ENCODE measurements at regions not wholly inside any gene's neighbourhood (a gene's known extent, or its start where the extent isn't known, plus 50 kb on each side); places are given as distances from the start of the nearest gene placed in this dataset.

DNA sequence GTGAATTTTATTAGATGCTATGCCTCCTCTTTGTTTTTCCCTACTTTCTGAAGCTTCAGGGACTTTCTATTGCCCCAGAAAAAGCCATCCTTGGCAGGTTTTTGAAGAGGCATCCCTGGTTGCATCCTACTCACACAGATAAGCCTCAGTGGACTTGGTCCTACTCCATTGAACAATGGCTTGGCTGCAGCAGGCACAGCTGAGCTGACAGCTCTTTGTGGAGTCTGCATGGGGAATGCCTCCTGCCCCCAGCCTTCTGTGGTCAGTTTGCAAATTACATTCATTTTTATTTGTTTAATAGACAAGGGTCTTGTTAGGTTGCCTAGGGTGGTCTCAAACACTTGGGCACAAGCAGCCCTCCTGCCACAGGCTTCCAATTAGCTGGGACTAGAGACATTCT is 69.7 kb downstream of the NPAP1 start:
- Histone ChIP-seq H3K79me1 (ENCODE audit: low read depth, low read length) (no peaks in the 10 kb centered on the region), H3K4ac (replicated peaks; ENCODE audit: insufficient read length, low read depth, low read length) (no peak overlapping the region), H3K4me2 (ENCODE audit: insufficient read depth in 1 of 2, low read depth in 2 of 2, low read length in 2 of 2) (no peak overlapping the region), H3K14ac (ENCODE audit: insufficient read length) (no peak overlapping the region), H2BK12ac (ENCODE audit: low read depth, low read length) (no peak overlapping the region), H3K27ac (ENCODE audit: low read depth, low read length) (no peak overlapping the region), H2BK20ac (ENCODE audit: low read length) (no peak overlapping the region), H4K91ac (replicated peaks; ENCODE audit: insufficient read length, low read length) (no peak overlapping the region), H4K5ac (ENCODE audit: insufficient read length, low read depth, low read length) (no peak overlapping the region), H3K4me3 (ENCODE audit: extremely low read depth in 1 of 4, insufficient read depth in 2 of 4, low read depth in 3 of 4, low read length in 4 of 4) (no peak overlapping the region), H3K9ac (replicated peaks in 1 of 4; ENCODE audit: extremely low read depth in 1 of 4, low read depth in 3 of 4, low read length in 3 of 4) (no peak overlapping the region), H4K8ac (ENCODE audit: extremely low read depth, insufficient read depth, low read length) (no peak overlapping the region), H4K20me1 (replicated peaks in 1 of 2; ENCODE audit: control insufficient read depth in 1 of 2, insufficient read depth in 2 of 2, low read length in 2 of 2) (no peaks in the 10 kb centered on the region), H3K56ac (replicated peaks; ENCODE audit: insufficient read length, low read depth, low read length) (no peak overlapping the region), H2AFZ (ENCODE audit: low read length) (no peak overlapping the region), H3K23me2 (ENCODE audit: low read depth, low read length) (no peaks in the 10 kb centered on the region), H3K18ac (ENCODE audit: extremely low read depth, low read length) (no peak overlapping the region), H3K36me3 (ENCODE audit: control insufficient read depth in 2 of 4, insufficient read depth in 4 of 4, low read length in 3 of 4) (no peaks in the 10 kb centered on the region), H3K9me3 (ENCODE audit: insufficient read depth in 2 of 2, low read depth in 1 of 2, low read length in 1 of 2) (peaks cover 0 to 18% of the 10 kb centered on the region in 2 experiments), H2BK5ac (ENCODE audit: low read depth, low read length) (no peak overlapping the region), H2AK5ac (ENCODE audit: low read depth, low read length) (no peak overlapping the region), H3K79me2 (ENCODE audit: control insufficient read depth in 1 of 2, insufficient read depth in 2 of 2, low read length in 2 of 2) (no peaks in the 10 kb centered on the region), H2BK120ac (replicated peaks; ENCODE audit: low read depth, low read length) (no peak overlapping the region), H2BK15ac (ENCODE audit: low read length) (no peak overlapping the region), H3K23ac (ENCODE audit: insufficient read length) (no peak overlapping the region), H3K27me3 (replicated peaks in 1 of 4; ENCODE audit: control insufficient read depth in 3 of 4, extremely low read depth in 1 of 4, insufficient read depth in 3 of 4, low read length in 3 of 4) (no peaks in the 10 kb centered on the region), H3K4me1 (replicated peaks in 1 of 4; ENCODE audit: control insufficient read depth in 3 of 4, insufficient read depth in 4 of 4, low read length in 3 of 4) (no peaks in the 10 kb centered on the region)
- ChIA-PET POLR2A (ENCODE audit: partially characterized antibody) (no interaction called here), CTCF (ENCODE audit: partially characterized antibody) (no interaction called here)
- DNase-seq (ENCODE audit: low read depth in 1 of 2, low spot score in 2 of 2): no peak
- TF ChIP-seq ASH2L (IDR thresholded peaks at IDR 0.05; ENCODE audit: low read length) (no peak), CHD2 (IDR thresholded peaks at IDR 0.05; ENCODE audit: low read length) (no peak), CHD1 (IDR thresholded peaks at IDR 0.05; ENCODE audit: low read depth, low read length) (no peak), POLR2A (IDR thresholded peaks at IDR 0.05; ENCODE audit: control extremely low read depth in 1 of 2, low read depth in 2 of 2, low read length in 2 of 2) (no peak)
- TF ChIP-seq, protein P1, sequence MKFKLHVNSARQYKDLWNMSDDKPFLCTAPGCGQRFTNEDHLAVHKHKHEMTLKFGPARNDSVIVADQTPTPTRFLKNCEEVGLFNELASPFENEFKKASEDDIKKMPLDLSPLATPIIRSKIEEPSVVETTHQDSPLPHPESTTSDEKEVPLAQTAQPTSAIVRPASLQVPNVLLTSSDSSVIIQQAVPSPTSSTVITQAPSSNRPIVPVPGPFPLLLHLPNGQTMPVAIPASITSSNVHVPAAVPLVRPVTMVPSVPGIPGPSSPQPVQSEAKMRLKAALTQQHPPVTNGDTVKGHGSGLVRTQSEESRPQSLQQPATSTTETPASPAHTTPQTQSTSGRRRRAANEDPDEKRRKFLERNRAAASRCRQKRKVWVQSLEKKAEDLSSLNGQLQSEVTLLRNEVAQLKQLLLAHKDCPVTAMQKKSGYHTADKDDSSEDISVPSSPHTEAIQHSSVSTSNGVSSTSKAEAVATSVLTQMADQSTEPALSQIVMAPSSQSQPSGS (IDR thresholded peaks at IDR 0.05; ENCODE audit: low read length): no peak
- TF ChIP-seq, protein P2, sequence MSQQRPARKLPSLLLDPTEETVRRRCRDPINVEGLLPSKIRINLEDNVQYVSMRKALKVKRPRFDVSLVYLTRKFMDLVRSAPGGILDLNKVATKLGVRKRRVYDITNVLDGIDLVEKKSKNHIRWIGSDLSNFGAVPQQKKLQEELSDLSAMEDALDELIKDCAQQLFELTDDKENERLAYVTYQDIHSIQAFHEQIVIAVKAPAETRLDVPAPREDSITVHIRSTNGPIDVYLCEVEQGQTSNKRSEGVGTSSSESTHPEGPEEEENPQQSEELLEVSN (IDR thresholded peaks at IDR 0.05): no peak
- FAIRE-seq: no peak
